NOMO-1 treated with DMSO at 0.1 percent for 48 hours (cell line): ENCODE measurements at regions not wholly inside any gene's neighbourhood (a gene's known extent, or its start where the extent isn't known, plus 50 kb on each side); places are given as distances from the start of the nearest gene placed in this dataset.
A peak's percentile ranks its signal among the peaks of the same experiment; 100 is the strongest.
"Not testable (repeated sequence)": the region's sequence is repeated elsewhere in the genome, so short reads cannot be mapped to it uniquely, and the experiment has no call there.

Experiments used
- DNase-seq: peaks from one replicate; lab custom pipeline; 2025; ENCODE audit not compliant: unreplicated experiment; lab: John Stamatoyannopoulos, UW

- DNase-seq, result no peak
Observed at GRCh38 chr4:66955784-66956183, 589.5 kb downstream of the CENPC start.

- DNase-seq, result peak; percentile 95
Observed at GRCh38 chr4:66949419-66949818, 595.9 kb downstream of the CENPC start.

- DNase-seq, result no peak
Observed at GRCh38 chr4:66946761-66947160, 598.5 kb downstream of the CENPC start.

- DNase-seq, result peak; percentile 67
Observed at GRCh38 chr4:66943112-66943511, 602.2 kb downstream of the CENPC start.

GRCh38 chr4:66931981-66932380 lies 613.3 kb downstream of the CENPC start:
- DNase-seq, result not testable (repeated sequence)

GRCh38 chr4:66930206-66930605 lies 615.1 kb downstream of the CENPC start:
- no peak for DNase-seq

GRCh38 chr4:66929748-66930147 lies 615.6 kb downstream of the CENPC start:
- DNase-seq, result no peak

GRCh38 chr4:66928881-66929280 lies 616.4 kb downstream of the CENPC start:
- not testable (repeated sequence) for DNase-seq

- DNase-seq, result no peak
Observed at GRCh38 chr4:66927937-66928336, 617.4 kb downstream of the CENPC start.

GRCh38 chr4:66926687-66927086 lies 618.6 kb downstream of the CENPC start:
- no peak for DNase-seq

- peak; percentile 0 for DNase-seq
Observed at GRCh38 chr4:66923081-66923865, 622.0 kb downstream of the CENPC start.

- no peak for DNase-seq
Observed at GRCh38 chr4:66921433-66921832, 623.9 kb downstream of the CENPC start.

GRCh38 chr4:66920514-66920913 lies 624.8 kb downstream of the CENPC start:
- no peak for DNase-seq

GRCh38 chr4:66911880-66912279 lies 633.4 kb downstream of the CENPC start:
- DNase-seq, result no peak

- no peak for DNase-seq
Observed at GRCh38 chr4:66906314-66906713, 639.0 kb downstream of the CENPC start.

GRCh38 chr4:66899422-66900065 lies 645.8 kb downstream of the CENPC start:
- no peak for DNase-seq

- DNase-seq, result no peak
Observed at GRCh38 chr4:66893807-66894206, 651.5 kb downstream of the CENPC start.

GRCh38 chr4:66887061-66887460 lies 658.2 kb downstream of the CENPC start:
- no peak for DNase-seq

- no peak for DNase-seq
Observed at GRCh38 chr4:66885501-66886165, 659.7 kb downstream of the CENPC start.

GRCh38 chr4:66876946-66877345 lies 668.4 kb downstream of the CENPC start:
- no peak for DNase-seq

- DNase-seq, result no peak
Observed at GRCh38 chr4:66872661-66873060, 672.6 kb downstream of the CENPC start.

- no peak for DNase-seq
Observed at GRCh38 chr4:66863481-66863880, 681.8 kb downstream of the CENPC start.
